ENCODE measurements at regions not wholly inside any gene's neighbourhood (a gene's known extent, or its start where the extent isn't known, plus 50 kb on each side); places are given as distances from the start of the nearest gene placed in this dataset.

GRCh38 chr3:29201604-29202003 lies 79.3 kb upstream of the RBMS3 start:
- no peak for DNase-seq

- DNase-seq: no peak
These were observed 78.5 kb upstream of the RBMS3 start for GRCh38 chr3:29202378-29202777.

GRCh38 chr3:29203851-29204250 lies 77.0 kb upstream of the RBMS3 start:
- DNase-seq: no peak

- DNase-seq: no peak
These were observed 73.4 kb upstream of the RBMS3 start for GRCh38 chr3:29207427-29207826.

GRCh38 chr3:29212789-29213433 lies 68.0 kb upstream of the RBMS3 start:
- DNase-seq: no peak

GRCh38 chr3:29214009-29214658 lies 66.7 kb upstream of the RBMS3 start:
- no peak for DNase-seq

- DNase-seq: no peak
These were observed 64.9 kb upstream of the RBMS3 start for GRCh38 chr3:29215948-29216347.

- DNase-seq: no peak
These were observed 54.2 kb upstream of the RBMS3 start for GRCh38 chr3:29226706-29227105.

GRCh38 chr3:29227307-29227706 lies 53.6 kb upstream of the RBMS3 start:
- DNase-seq: no peak
